Transverse colon (tissue), 4 donors: ENCODE measurements at regions not wholly inside any gene's neighbourhood (a gene's known extent, or its start where the extent isn't known, plus 50 kb on each side); places are given as distances from the start of the nearest gene placed in this dataset.
"Not testable (repeated sequence)": the region's sequence is repeated elsewhere in the genome, so short reads cannot be mapped to it uniquely, and the experiment has no call there.

Experiments used
- DNase-seq: peaks from one replicate; pipeline ENCODE4 v3.0.0-alpha.2; 2019
- H3K27ac ChIP-seq, 4 donors: fragments of 200-600 bp; sonication (generic); 2 replicates each; pipeline ENCODE4 v1.5.1; 2016 to 2018; ENCODE audit warnings: inconsistent platforms in 4 of 4
- H3K27me3 ChIP-seq: fragments of 200-600 bp; sonication (generic); 2 replicates; pipeline ENCODE4 v1.5.1; 2017; ENCODE audit warnings: inconsistent platforms
- H3K36me3 ChIP-seq, 4 donors: fragments of 200-600 bp; sonication (generic); 2 replicates each; pipeline ENCODE4 v1.5.1; 2017 to 2019; ENCODE audit warnings: inconsistent platforms in 4 of 4
- H3K4me1 ChIP-seq, 4 donors: fragments of 200-600 bp; sonication (generic); 2 replicates each; pipeline ENCODE4 v1.5.1; 2017 to 2020; ENCODE audit warnings: inconsistent platforms in 4 of 4
- H3K4me3 ChIP-seq, 4 donors: fragments of 200-600 bp; sonication (generic); 1 replicate in 1 of 4; 2 replicates in 3 of 4; pipeline versions ENCODE4 v1.5.1 to v1.6.1; 2017 to 2019; ENCODE audit warnings: inconsistent platforms in 4 of 4
- H3K9me3 ChIP-seq, 2 donors: fragments of 200-600 bp; sonication (generic); 2 replicates each; pipeline ENCODE4 v1.5.1; 2017 to 2019; ENCODE audit warnings: inconsistent platforms in 2 of 2
- EP300 ChIP-seq: sonication (generic); formaldehyde crosslinking; IDR thresholded peaks from one replicate; pipeline ENCODE4 v1.6.1; 2017; ENCODE audit warnings: antibody characterized with exemption, low read depth
- POLR2A ChIP-seq: fragments of 450-650 bp; IDR thresholded peaks from one replicate; pipeline ENCODE4 v1.6.1; 2016; ENCODE audit warnings: antibody characterized with exemption, mild to moderate bottlenecking, moderate library complexity
- POLR2AphosphoS5 ChIP-seq, 3 donors: sonication (generic); formaldehyde crosslinking; IDR thresholded peaks; one replicate each; pipeline ENCODE4 v1.6.1; 2016; ENCODE audit warnings: antibody characterized with exemption in 3 of 3
- WGBS, 2 donors: methylation state at CpG; one replicate each; pipeline ENCODE4 v1.1.5; 2018; ENCODE audit warnings: low coverage in 1 of 2; 5-methylcytosine and 5-hydroxymethylcytosine counted together
- in situ Hi-C, 4 donors: fragments of 200-750 bp; cut with MboI; loops; one replicate each; pipeline versions ENCODE4 v1.15.0 to v1.15.1; 2017; ENCODE audit warnings: low sequenced_read_pairs in 3 of 4, low pct_ligation_motif_present in 1 of 4, low pct_unique_long_range_greater_than_20kb in 1 of 4
- intact Hi-C: fragments of 100-400 bp; cut with DNase I; formaldehyde crosslinking; loops from one replicate; pipeline ENCODE4 v1.15.1; 2023; ENCODE audit warnings: low total_unique reads
- TF ChIP-seq, protein P1 (sequence below), 5 experiments: fragments of 200-600 bp in 3 of 5; fragments of 450-650 bp in 2 of 5; sonication (generic) in 3 of 5; IDR thresholded peaks; 1 replicate in 2 of 5; 2 replicates in 3 of 5; pipeline ENCODE4 v1.5.1; 2016 to 2017; ENCODE audit warnings: antibody characterized with exemption in 5 of 5, inconsistent platforms in 3 of 5, mild to moderate bottlenecking in 2 of 5, moderate library complexity in 1 of 5

DNA sequence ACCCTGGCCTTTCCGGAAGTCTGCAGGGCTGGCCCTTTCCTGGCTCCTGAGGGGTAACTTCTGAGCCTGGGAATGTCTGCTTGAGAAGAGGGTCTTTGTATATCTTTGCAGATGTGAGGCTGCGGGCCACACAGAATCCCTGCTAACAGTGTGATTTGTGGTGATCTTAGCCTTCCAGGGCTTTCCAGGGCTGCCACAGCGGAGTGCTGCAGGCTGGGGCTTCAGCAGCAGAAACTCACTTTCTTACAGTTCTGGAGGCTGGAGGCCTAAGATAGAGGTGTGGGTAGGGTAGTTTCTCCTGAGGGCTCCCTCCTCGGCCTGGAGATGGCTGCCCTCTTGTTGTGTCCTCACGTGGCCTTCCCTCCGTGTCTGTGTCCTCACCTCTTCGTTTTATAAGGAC is 294.7 kb upstream of the HS6ST1 start:
- no peaks in the 10 kb centered on the region for H3K27me3 ChIP-seq
- in situ Hi-C loops (no loop called here), intact Hi-C loops (no loop called here)
- H3K4me1 ChIP-seq: no peaks in the 10 kb centered on the region
- 83% methylated on average over 7 of the region's 7 CpGs; no CpG with 5 or more reads in 1 of the 2 donors for WGBS, 2 donors
- no peak overlapping the region for H3K27ac ChIP-seq
- no peak for DNase-seq
- TF ChIP-seq EP300: no peak
- TF ChIP-seq POLR2AphosphoS5 (IDR thresholded peaks at IDR 0.05): no peak
- TF ChIP-seq POLR2A: no peak
- TF ChIP-seq, protein P1, sequence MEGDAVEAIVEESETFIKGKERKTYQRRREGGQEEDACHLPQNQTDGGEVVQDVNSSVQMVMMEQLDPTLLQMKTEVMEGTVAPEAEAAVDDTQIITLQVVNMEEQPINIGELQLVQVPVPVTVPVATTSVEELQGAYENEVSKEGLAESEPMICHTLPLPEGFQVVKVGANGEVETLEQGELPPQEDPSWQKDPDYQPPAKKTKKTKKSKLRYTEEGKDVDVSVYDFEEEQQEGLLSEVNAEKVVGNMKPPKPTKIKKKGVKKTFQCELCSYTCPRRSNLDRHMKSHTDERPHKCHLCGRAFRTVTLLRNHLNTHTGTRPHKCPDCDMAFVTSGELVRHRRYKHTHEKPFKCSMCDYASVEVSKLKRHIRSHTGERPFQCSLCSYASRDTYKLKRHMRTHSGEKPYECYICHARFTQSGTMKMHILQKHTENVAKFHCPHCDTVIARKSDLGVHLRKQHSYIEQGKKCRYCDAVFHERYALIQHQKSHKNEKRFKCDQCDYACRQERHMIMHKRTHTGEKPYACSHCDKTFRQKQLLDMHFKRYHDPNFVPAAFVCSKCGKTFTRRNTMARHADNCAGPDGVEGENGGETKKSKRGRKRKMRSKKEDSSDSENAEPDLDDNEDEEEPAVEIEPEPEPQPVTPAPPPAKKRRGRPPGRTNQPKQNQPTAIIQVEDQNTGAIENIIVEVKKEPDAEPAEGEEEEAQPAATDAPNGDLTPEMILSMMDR (IDR thresholded peaks at IDR 0.05): no peak
- no peak overlapping the region for H3K4me3 ChIP-seq
- no peaks in the 10 kb centered on the region for H3K9me3 ChIP-seq
- no peaks in the 10 kb centered on the region for H3K36me3 ChIP-seq

DNA sequence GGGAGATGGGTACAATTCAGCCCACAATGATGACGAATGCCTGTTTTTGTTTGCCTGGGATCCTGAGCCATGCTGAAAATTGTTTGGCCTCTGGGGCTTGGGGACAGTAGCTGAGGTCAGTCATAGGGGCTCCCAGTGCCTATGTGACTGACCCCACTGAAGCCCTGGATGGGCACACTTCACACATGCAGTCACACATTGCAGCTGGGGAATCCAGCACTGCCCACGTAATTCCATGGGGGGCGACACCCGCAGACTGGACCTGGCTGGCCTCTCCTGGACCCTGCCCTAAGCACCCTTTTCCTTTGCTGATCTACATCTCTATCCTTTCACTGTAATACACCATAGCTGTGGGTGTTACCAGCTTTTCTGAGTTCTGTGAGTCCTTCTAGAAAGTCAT is 295.2 kb upstream of the HS6ST1 start:
- no peak for TF ChIP-seq EP300
- TF ChIP-seq, protein P1 (IDR thresholded peaks at IDR 0.05): no peak
- TF ChIP-seq POLR2AphosphoS5 (IDR thresholded peaks at IDR 0.05): no peak
- TF ChIP-seq POLR2A: no peak
- no peaks in the 10 kb centered on the region for H3K4me1 ChIP-seq
- no peak for DNase-seq
- in situ Hi-C loops: no loop called here
- intact Hi-C loops: no loop called here
- 88% methylated on average over 4 of the region's 4 CpGs; no CpG with 5 or more reads in 1 of the 2 donors for WGBS, 2 donors
- no peaks in the 10 kb centered on the region for H3K9me3 ChIP-seq
- no peak overlapping the region for H3K4me3 ChIP-seq
- no peak overlapping the region for H3K27ac ChIP-seq
- no peaks in the 10 kb centered on the region for H3K27me3 ChIP-seq
- H3K36me3 ChIP-seq: no peaks in the 10 kb centered on the region

DNA sequence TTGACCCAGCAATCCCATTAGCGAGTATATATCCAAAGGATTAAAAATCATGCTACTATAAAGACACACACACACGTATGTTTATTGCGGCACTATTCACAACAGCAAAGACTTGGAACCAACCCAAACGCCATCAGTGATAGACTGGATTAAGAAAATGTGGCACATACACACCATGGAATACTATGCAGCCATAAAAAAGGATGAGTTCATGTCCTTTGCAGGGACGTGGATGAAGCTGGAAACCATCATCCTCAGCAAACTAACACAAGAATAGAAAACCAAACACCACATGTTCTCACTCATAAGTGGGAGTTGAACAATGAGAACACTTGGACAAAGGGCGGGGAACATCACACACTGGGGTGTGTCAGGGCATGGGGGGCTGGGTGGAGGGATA is 296.2 kb upstream of the HS6ST1 start:
- intact Hi-C loops, DNase-seq, H3K4me3 ChIP-seq, H3K27ac ChIP-seq, in situ Hi-C loops, H3K9me3 ChIP-seq, H3K27me3 ChIP-seq, H3K36me3 ChIP-seq, H3K4me1 ChIP-seq: not testable (repeated sequence)
- 88 to 91% methylated on average over 4 to 6 of the region's 6 CpGs for WGBS, 2 donors

DNA sequence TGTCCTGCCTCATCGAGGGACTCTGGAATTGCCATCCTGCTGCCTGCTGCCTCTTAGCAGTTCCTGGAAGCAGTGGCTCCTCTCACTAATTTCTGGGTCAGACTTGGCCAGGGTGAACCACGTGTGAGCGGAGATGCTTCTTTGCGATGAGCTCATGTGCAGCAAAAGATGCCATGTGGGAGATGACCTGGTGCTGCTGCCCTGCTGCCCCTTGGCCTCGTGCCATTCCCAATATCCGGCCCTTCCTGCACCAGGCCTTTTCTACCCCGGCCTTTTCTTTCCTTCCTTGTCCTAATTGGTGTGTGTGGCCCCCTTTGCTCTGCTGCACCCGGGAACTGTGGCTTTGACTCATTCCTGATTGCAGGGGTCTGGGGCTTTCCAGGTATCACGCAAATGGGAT is 296.9 kb upstream of the HS6ST1 start:
- in situ Hi-C loops: no loop called here
- DNase-seq: no peak
- H3K9me3 ChIP-seq: no peaks in the 10 kb centered on the region
- H3K27ac ChIP-seq: no peak overlapping the region
- intact Hi-C loops: no loop called here
- TF ChIP-seq POLR2A: no peak
- TF ChIP-seq POLR2AphosphoS5 (IDR thresholded peaks at IDR 0.05): no peak
- TF ChIP-seq EP300: no peak
- TF ChIP-seq, protein P1 (IDR thresholded peaks at IDR 0.05): no peak
- no peak overlapping the region for H3K4me3 ChIP-seq
- no peaks in the 10 kb centered on the region for H3K27me3 ChIP-seq
- 82 to 87% methylated on average over 2 to 9 of the region's 9 CpGs for WGBS, 2 donors
- H3K4me1 ChIP-seq: no peaks in the 10 kb centered on the region
- H3K36me3 ChIP-seq: no peaks in the 10 kb centered on the region

DNA sequence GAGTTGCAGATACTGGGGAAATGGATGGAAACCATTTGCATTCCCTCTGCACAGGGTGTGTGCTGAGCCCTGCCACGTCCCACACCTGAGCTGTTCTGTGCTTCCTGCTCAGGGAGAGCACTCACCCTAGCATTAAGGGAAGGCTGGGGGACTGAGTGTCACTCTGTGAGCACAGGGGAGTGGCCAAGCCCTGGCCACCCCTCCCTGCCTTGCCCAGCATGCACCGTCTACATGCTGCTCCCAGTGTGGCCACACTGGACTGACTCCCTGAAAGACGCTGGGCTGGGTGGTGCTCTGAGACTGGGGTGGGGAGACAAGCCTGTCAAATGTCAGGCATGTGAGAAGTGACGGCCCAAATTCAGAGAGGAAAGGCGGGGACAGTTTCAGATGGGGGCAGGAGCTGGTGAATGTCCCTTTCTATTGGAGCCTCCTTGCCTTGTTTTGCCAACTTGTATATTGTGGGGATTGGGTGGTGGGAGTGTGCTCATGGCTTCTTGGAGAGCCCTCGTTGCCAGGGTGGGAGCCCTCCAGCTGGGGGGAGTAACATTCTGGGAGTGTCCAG is 298.4 kb upstream of the HS6ST1 start:
- no peak for DNase-seq
- 50 to 68% methylated on average over 2 to 6 of the region's 6 CpGs for WGBS, 2 donors
- Histone ChIP-seq H3K27me3 (no peaks in the 10 kb centered on the region), H3K4me1 (no peaks in the 10 kb centered on the region), H3K36me3 (no peaks in the 10 kb centered on the region), H3K27ac (no peak overlapping the region), H3K9me3 (no peaks in the 10 kb centered on the region), H3K4me3 (no peak overlapping the region)
- no peak for TF ChIP-seq POLR2A
- TF ChIP-seq POLR2AphosphoS5 (IDR thresholded peaks at IDR 0.05): no peak
- TF ChIP-seq, protein P1 (IDR thresholded peaks at IDR 0.05): no peak
- no peak for TF ChIP-seq EP300
- in situ Hi-C loops (no loop called here), intact Hi-C loops (no loop called here)
